K562 (cell line): ENCODE measurements at regions not wholly inside any gene's neighbourhood (a gene's known extent, or its start where the extent isn't known, plus 50 kb on each side); places are given as distances from the start of the nearest gene placed in this dataset.

Experiments
- ATAC-seq: fragments of 200-7000 bp; cut with Tn5 transposase; 3 replicates; pipeline ENCODE4 v1.9.1; 2020; ENCODE audit warnings: moderate library complexity
- BruUV-seq: library from RNA; stranded (reverse); fragments of 400-500 nt; replicated peaks from 2 replicates; lab custom pipeline; 2021; lab: Mats Ljungman, UMichigan
- CTCF ChIA-PET: fragments of 300-600 bp; formaldehyde crosslinking; extraction: SDS; loops from one replicate; lab custom pipeline; 2021; ENCODE audit warnings: low intra/inter-chr PET ratio; lab: Yijun Ruan, JAX
- POLR2A ChIA-PET: fragments of 300-600, 350-650 bp; sonication (Branson Sonifier 250); formaldehyde crosslinking; extraction: SDS; loops from one replicate; lab custom pipeline; 2021; ENCODE audit warnings: antibody characterized with exemption, inconsistent platforms; lab: Yijun Ruan, JAX
- DNase-seq, 4 experiments: peaks; one replicate each; pipeline versions ENCODE4 v3.0.0 to v3.0.0-alpha.2; 2011 to 2018; ENCODE audit warnings: low spot score in 3 of 4, mixed read lengths in 3 of 4; ENCODE audit errors: extremely low read depth in 1 of 4
- FAIRE-seq: peaks from 2 replicates; lab custom pipeline; 2011; peaks lifted over from hg19 to GRCh38; lab: Jason Lieb, UNC
- H2AFZ ChIP-seq: 2 replicates; pipeline ENCODE4 v1.6.0; 2011; ENCODE audit warnings: low read depth, low read length, control low read depth, inconsistent platforms
- H3K27ac ChIP-seq: fragments of 200-600 bp; 3 replicates; pipeline ENCODE4 v1.8.0; 2011; ENCODE audit warnings: low read depth, mild to moderate bottlenecking, control low read depth, inconsistent platforms, low read length, moderate library complexity, mixed read lengths; ENCODE audit errors: extremely low read depth
- H3K27me3 ChIP-seq, 2 experiments: fragments of 300-600 bp in 1 of 2; 2 replicates in 1 of 2; 3 replicates in 1 of 2; pipeline versions ENCODE4 v1.6.0 to v1.8.0; 2011; ENCODE audit warnings: inconsistent platforms in 2 of 2, low read length in 2 of 2, mild to moderate bottlenecking in 1 of 2, mixed read lengths in 1 of 2, moderate library complexity in 1 of 2; ENCODE audit not compliant: control insufficient read depth in 2 of 2, insufficient read depth in 2 of 2
- H3K36me3 ChIP-seq: fragments of 300-600 bp; 3 replicates; pipeline ENCODE4 v1.8.0; 2011; ENCODE audit warnings: mild to moderate bottlenecking, low read length, inconsistent platforms; ENCODE audit not compliant: control insufficient read depth, insufficient read depth
- H3K4me1 ChIP-seq, 2 experiments: fragments of 200-600 bp in 1 of 2; replicated peaks in 1 of 2; 2 replicates in 1 of 2; 3 replicates in 1 of 2; pipeline versions ENCODE4 v1.5.1 to v1.8.0; 2011; ENCODE audit warnings: inconsistent platforms in 2 of 2, low read length in 2 of 2, mild to moderate bottlenecking in 1 of 2, mixed read lengths in 1 of 2, moderate library complexity in 1 of 2; ENCODE audit not compliant: control insufficient read depth in 2 of 2, insufficient read depth in 2 of 2
- H3K4me2 ChIP-seq: 2 replicates; pipeline ENCODE4 v1.6.1; 2011; ENCODE audit warnings: low read length, control low read depth, inconsistent platforms, mixed read lengths; ENCODE audit not compliant: insufficient read depth
- H3K4me3 ChIP-seq: fragments of 200-600 bp; sonication (generic), shearing (Covaris generic); 2 replicates; pipeline ENCODE4 v1.5.1; 2016; ENCODE audit warnings: control low read depth, inconsistent platforms
- H3K79me2 ChIP-seq: fragments of 200-600 bp; 3 replicates; pipeline ENCODE4 v1.8.0; 2011; ENCODE audit warnings: low read length, inconsistent platforms; ENCODE audit not compliant: control insufficient read depth, insufficient read depth
- H3K9ac ChIP-seq, 2 experiments: 2 replicates each; pipeline versions ENCODE4 v1.6.0 to v1.6.1; 2011; ENCODE audit warnings: low read depth in 2 of 2, low read length in 2 of 2, control low read depth in 1 of 2, inconsistent platforms in 1 of 2, mild to moderate bottlenecking in 1 of 2, mixed read lengths in 1 of 2; ENCODE audit not compliant: insufficient read depth in 1 of 2
- H3K9me1 ChIP-seq: one replicate; pipeline ENCODE4 v1.6.0; 2011; ENCODE audit warnings: inconsistent platforms, mild to moderate bottlenecking, low read length, moderate library complexity; ENCODE audit not compliant: control insufficient read depth, insufficient read depth
- H3K9me3 ChIP-seq: replicated peaks from 2 replicates; pipeline ENCODE4 v1.5.1; 2011; ENCODE audit warnings: low read depth, low read length, inconsistent platforms; ENCODE audit not compliant: control insufficient read depth, insufficient read depth
- H4K20me1 ChIP-seq: replicated peaks from 2 replicates; pipeline ENCODE4 v1.6.1; 2011; ENCODE audit warnings: low read length, inconsistent platforms, mixed read lengths; ENCODE audit not compliant: control insufficient read depth, insufficient read depth
- BRCA1 ChIP-seq, 2 experiments: fragments of 450-650 bp in 1 of 2; sonication (generic) in 1 of 2; formaldehyde crosslinking in 1 of 2; IDR thresholded peaks; 2 replicates each; pipeline versions ENCODE4 v1.5.0 to v1.6.1; 2017 to 2020; ENCODE audit warnings: mild to moderate bottlenecking in 1 of 2, missing genetic modification reagents in 1 of 2
- HDAC6 ChIP-seq: IDR thresholded peaks from 2 replicates; pipeline ENCODE4 v1.6.1; 2012; ENCODE audit warnings: low read depth, mild to moderate bottlenecking, control low read depth, inconsistent platforms, low read length, moderate library complexity
- KLF13 ChIP-seq: fragments of 450-650 bp; IDR thresholded peaks from 2 replicates; pipeline ENCODE4 v1.6.1; 2016; ENCODE audit warnings: missing genetic modification characterization, low read depth, mild to moderate bottlenecking, missing compliant biosample characterization, moderate library complexity, borderline replicate concordance
- NFYB ChIP-seq: IDR thresholded peaks from 2 replicates; pipeline ENCODE4 v1.6.1; 2011; ENCODE audit warnings: mild to moderate bottlenecking, moderate library complexity; ENCODE audit not compliant: insufficient read length; ENCODE audit errors: extremely low read depth
- PURB ChIP-seq: sonication (generic); formaldehyde crosslinking; IDR thresholded peaks from 2 replicates; pipeline ENCODE4 v1.9.0; 2021; ENCODE audit warnings: low read depth, mild to moderate bottlenecking, missing genetic modification reagents
- SETDB1 ChIP-seq: IDR thresholded peaks from one replicate; pipeline ENCODE4 v1.6.1; 2012; ENCODE audit warnings: low read length, control low read depth, inconsistent platforms
- SPI1 ChIP-seq: IDR thresholded peaks from 2 replicates; pipeline ENCODE4 v1.6.1; 2011; ENCODE audit warnings: low read depth, low read length, control low read depth, borderline replicate concordance
- THAP12 ChIP-seq: fragments of 250-450 bp; sonication (Bioruptor Pico); IDR thresholded peaks from 2 replicates; pipeline ENCODE4 v1.9.0; 2021; ENCODE audit warnings: mild to moderate bottlenecking, inconsistent platforms
- ZBTB17 ChIP-seq: fragments of 450-650 bp; formaldehyde crosslinking; IDR thresholded peaks from 2 replicates; pipeline ENCODE4 v1.4.0; 2020; ENCODE audit warnings: mild to moderate bottlenecking
- ZBTB34 ChIP-seq: fragments of 250-450 bp; sonication (Bioruptor Pico); IDR thresholded peaks from 2 replicates; pipeline ENCODE4 v1.8.0; 2021; ENCODE audit warnings: mild to moderate bottlenecking, moderate library complexity
- ZNF133 ChIP-seq: fragments of 250-450 bp; sonication (Bioruptor Pico); IDR thresholded peaks from 2 replicates; pipeline ENCODE4 v1.4.0; 2020; ENCODE audit warnings: mild to moderate bottlenecking
- ZNF436 ChIP-seq: fragments of 250-450, 450-650 bp; sonication (Bioruptor Pico); formaldehyde crosslinking; IDR thresholded peaks from 2 replicates; pipeline ENCODE4 v1.7.0; 2020; ENCODE audit warnings: mild to moderate bottlenecking
- ZNF444 ChIP-seq: fragments of 250-450 bp; sonication (Bioruptor Pico); IDR thresholded peaks from 2 replicates; pipeline ENCODE4 v1.4.0; 2020; ENCODE audit warnings: mild to moderate bottlenecking, moderate library complexity
- WGBS: fragments of 100-300 bp; shearing (Covaris generic); methylation state at CpG from one replicate; pipeline ENCODE4 v1.1.6; 2016; ENCODE audit warnings: low coverage, mixed read lengths; ENCODE audit not compliant: insufficient coverage; ENCODE audit errors: missing lambda C conversion rate; 5-methylcytosine and 5-hydroxymethylcytosine counted together
- in situ Hi-C: fragments of 300-500 bp; cut with MboI; formaldehyde crosslinking; loops from 4 replicates; pipeline ENCODE4 v1.15.0; 2018; ENCODE audit warnings: inconsistent platforms, mixed read lengths
- intact Hi-C: fragments of 100-400 bp; cut with micrococcal nuclease; formaldehyde crosslinking; loops from 2 replicates; pipeline ENCODE4 v1.14.2; 2022

DNA sequence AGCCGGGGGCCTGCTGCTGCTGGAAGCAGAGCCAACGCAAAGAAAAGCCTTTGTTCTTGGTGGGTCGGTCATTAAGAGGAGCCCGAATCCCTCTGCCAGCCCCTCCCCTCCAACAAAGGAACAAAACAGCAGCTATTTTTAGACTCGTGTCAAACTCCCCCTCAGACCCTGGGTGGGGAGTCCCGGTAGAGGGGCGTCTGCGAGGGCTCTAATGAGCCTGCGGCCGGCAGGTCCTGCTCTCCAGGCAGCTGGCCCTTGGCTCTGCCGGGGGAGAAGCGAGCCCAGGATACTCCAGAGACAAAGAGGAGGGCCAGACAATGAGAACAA lies 114.0 kb downstream of the LHX2 start:
- Histone ChIP-seq H3K79me2 (no peaks in the 10 kb centered on the region), H3K4me3 (no peak overlapping the region), H3K36me3 (no peaks in the 10 kb centered on the region), H3K9me1 (no peaks in the 10 kb centered on the region), H3K9me3 (no peaks in the 10 kb centered on the region), H3K27ac (no peak overlapping the region), H3K27me3 (peaks cover 3 to 14% of the 10 kb centered on the region in 2 experiments; a peak in 3 of 5 replicates), H4K20me1 (peaks cover 15% of the 10 kb centered on the region), H3K4me1 (peaks cover 0 to 11% of the 10 kb centered on the region in 2 experiments; a peak in 1 of 5 replicates), H3K9ac (no peak overlapping the region), H2AFZ (no peak overlapping the region), H3K4me2 (no peak overlapping the region)
- ChIA-PET CTCF (no interaction called here), POLR2A (interaction anchor here (0.6 to 0.9 kb wide), 3 partner anchors 11 to 171 kb away, joined by 3 read pairs; no protein-coding TSS in a partner anchor)
- DNase-seq (no peak), ATAC-seq (no peak), FAIRE-seq (no peak)
- WGBS = 1% methylated on average over 11 of the region's 12 CpGs
- BruUV-seq = no TSS peak
- intact Hi-C loops (no loop called here), in situ Hi-C loops (loop anchor here (5.0 kb wide), 1 partner anchor 197 kb away; no protein-coding TSS in a partner anchor)
- TF ChIP-seq SPI1 = no peak
- TF ChIP-seq KLF13 = no peak
- no peak for TF ChIP-seq ZNF133 (CRISPR knock-in tag)
- no peak for TF ChIP-seq ZBTB17 (CRISPR knock-in tag)
- no peak for TF ChIP-seq PURB (CRISPR knock-in tag)
- TF ChIP-seq BRCA1 (IDR thresholded peaks at IDR 0.05) = no peak
- TF ChIP-seq BRCA1 (CRISPR knock-in tag; IDR thresholded peaks at IDR 0.05) = no peak
- TF ChIP-seq ZNF436 = no peak
- no peak for TF ChIP-seq ZNF444 (CRISPR knock-in tag)
- no peak for TF ChIP-seq NFYB
- no peak for TF ChIP-seq ZBTB34 (CRISPR knock-in tag)
- no peak for TF ChIP-seq SETDB1
- no peak for TF ChIP-seq HDAC6
- TF ChIP-seq THAP12 = no peak
